Neural crest cell (in vitro differentiated cells): ENCODE measurements at regions not wholly inside any gene's neighbourhood (a gene's known extent, or its start where the extent isn't known, plus 50 kb on each side); places are given as distances from the start of the nearest gene placed in this dataset.
A peak's percentile ranks its signal among the peaks of the same experiment; 100 is the strongest.
"Not testable (repeated sequence)": the region's sequence is repeated elsewhere in the genome, so short reads cannot be mapped to it uniquely, and the experiment has no call there.

Experiments used
- DNase-seq: peaks from one replicate; pipeline ENCODE4 v3.0.0; 2021; ENCODE audit warnings: low read depth, mixed read lengths, low spot score
- H3K27ac Mint-ChIP-seq: one replicate; pipeline ENCODE4 v1.8.0; 2021; ENCODE audit warnings: mild to moderate bottlenecking, mixed read lengths; ENCODE audit not compliant: unreplicated experiment
- H3K27me3 Mint-ChIP-seq: 2 replicates; pipeline ENCODE4 v1.8.0; 2021; ENCODE audit warnings: low read depth, mild to moderate bottlenecking, mixed read lengths
- H3K36me3 Mint-ChIP-seq: 2 replicates; pipeline ENCODE4 v1.8.0; 2021; ENCODE audit warnings: low read depth, mild to moderate bottlenecking, mixed read lengths
- H3K4me1 Mint-ChIP-seq: 2 replicates; pipeline ENCODE4 v1.8.0; 2021; ENCODE audit warnings: mixed read lengths
- H3K4me3 Mint-ChIP-seq: one replicate; pipeline ENCODE4 v1.8.0; 2021; ENCODE audit warnings: mild to moderate bottlenecking, mixed read lengths
- H3K9me3 Mint-ChIP-seq: 2 replicates; pipeline ENCODE4 v1.8.0; 2021; ENCODE audit warnings: mixed read lengths
- CTCF ChIP-seq: fragments of 200-600 bp; sonication (generic); conservative IDR thresholded peaks from 2 replicates; pipeline ENCODE4 v1.5.0; 2021; ENCODE audit warnings: antibody characterized with exemption, mild to moderate bottlenecking

- no peak for DNase-seq
- Mint-ChIP-seq H3K9me3 (no peaks in the 10 kb centered on the region), H3K4me1 (no peaks in the 10 kb centered on the region), H3K27ac (no peak overlapping the region), H3K4me3 (no peak overlapping the region), H3K36me3 (no peaks in the 10 kb centered on the region), H3K27me3 (no peaks in the 10 kb centered on the region)
- TF ChIP-seq CTCF = no peak
Measured at GRCh38 chr11:38648604-38649003, 2050.6 kb upstream of the RAG2 start.

GRCh38 chr11:38646382-38646781 lies 2048.3 kb upstream of the RAG2 start:
- H3K27ac Mint-ChIP-seq = no peak overlapping the region
- H3K4me3 Mint-ChIP-seq = no peak overlapping the region
- H3K9me3 Mint-ChIP-seq = peaks cover 2% of the 10 kb centered on the region
- no peaks in the 10 kb centered on the region for H3K36me3 Mint-ChIP-seq
- TF ChIP-seq CTCF = no peak
- no peaks in the 10 kb centered on the region for H3K27me3 Mint-ChIP-seq
- DNase-seq = no peak
- H3K4me1 Mint-ChIP-seq = no peaks in the 10 kb centered on the region

- Mint-ChIP-seq H3K36me3 (peaks cover 6% of the 10 kb centered on the region), H3K27ac (no peak overlapping the region), H3K9me3 (peaks cover 21% of the 10 kb centered on the region), H3K27me3 (no peaks in the 10 kb centered on the region), H3K4me3 (no peak overlapping the region), H3K4me1 (no peaks in the 10 kb centered on the region)
- DNase-seq = no peak
- no peak for TF ChIP-seq CTCF
Measured at GRCh38 chr11:38640854-38641253, 2042.8 kb upstream of the RAG2 start.

- TF ChIP-seq CTCF = no peak
- H3K9me3 Mint-ChIP-seq = peaks cover 15% of the 10 kb centered on the region
- no peaks in the 10 kb centered on the region for H3K27me3 Mint-ChIP-seq
- peaks cover 6% of the 10 kb centered on the region for H3K4me1 Mint-ChIP-seq
- peaks cover 13% of the 10 kb centered on the region for H3K36me3 Mint-ChIP-seq
- H3K27ac Mint-ChIP-seq = peak overlapping the region; percentile 76
- DNase-seq = no peak
- H3K4me3 Mint-ChIP-seq = no peak overlapping the region
Measured at GRCh38 chr11:38612701-38613100, 2014.7 kb upstream of the RAG2 start.

GRCh38 chr11:38601371-38601770 lies 2003.3 kb upstream of the RAG2 start:
- not testable (repeated sequence) for DNase-seq, H3K36me3 Mint-ChIP-seq, H3K4me3 Mint-ChIP-seq, H3K9me3 Mint-ChIP-seq, H3K27ac Mint-ChIP-seq, H3K27me3 Mint-ChIP-seq
- peaks cover 40% of the 10 kb centered on the region for H3K4me1 Mint-ChIP-seq

- Mint-ChIP-seq H3K36me3 (peaks cover 3% of the 10 kb centered on the region), H3K9me3 (peaks cover 4% of the 10 kb centered on the region), H3K27me3 (no peaks in the 10 kb centered on the region), H3K4me3 (peak overlapping the region; percentile 12), H3K27ac (peak overlapping the region; percentile 93), H3K4me1 (peaks cover 43% of the 10 kb centered on the region)
- DNase-seq = no peak
- no peak for TF ChIP-seq CTCF
Measured at GRCh38 chr11:38598418-38598817, 2000.4 kb upstream of the RAG2 start.

GRCh38 chr11:38595359-38596016 lies 1997.5 kb upstream of the RAG2 start:
- DNase-seq, H3K9me3 Mint-ChIP-seq, H3K36me3 Mint-ChIP-seq, H3K4me3 Mint-ChIP-seq, H3K27me3 Mint-ChIP-seq, H3K27ac Mint-ChIP-seq: not testable (repeated sequence)
- H3K4me1 Mint-ChIP-seq = peaks cover 43% of the 10 kb centered on the region
